ENCODE measurements at regions not wholly inside any gene's neighbourhood (a gene's known extent, or its start where the extent isn't known, plus 50 kb on each side); places are given as distances from the start of the nearest gene placed in this dataset.

- Histone ChIP-seq H3K9me3 (ENCODE audit: low read length) (no peaks in the 10 kb centered on the region), H3K9me2 (replicated peaks; ENCODE audit: low read length) (no peaks in the 10 kb centered on the region), H3K4me1 (ENCODE audit: insufficient read depth, low read length) (no peaks in the 10 kb centered on the region), H3K9ac (ENCODE audit: low read length) (no peak overlapping the region), H3K27ac (ENCODE audit: low read length) (no peak overlapping the region), H3K36me3 (ENCODE audit: low read depth, low read length) (no peaks in the 10 kb centered on the region), H3K4me3 (ENCODE audit: low read length) (no peak overlapping the region), H3K27me3 (ENCODE audit: low read length) (no peaks in the 10 kb centered on the region), H4K20me1 (ENCODE audit: low read length) (no peaks in the 10 kb centered on the region), H3K4me2 (ENCODE audit: low read length) (no peak overlapping the region), H2AFZ (ENCODE audit: low read length) (no peak overlapping the region), H3K79me2 (ENCODE audit: low read length) (no peaks in the 10 kb centered on the region), H3F3A (ENCODE audit: low read length, unreplicated experiment) (no peaks in the 10 kb centered on the region)
- ChIA-PET POLR2A (ENCODE audit: unreplicated experiment) (no interaction called here), CTCF (no interaction called here)
- intact Hi-C loops (cut with micrococcal nuclease), result no loop called here
- no TSS peak for BruUV-seq (replicated peaks)
- ATAC-seq (no peak), DNase-seq (no peak)
- TF ChIP-seq EZH2 (IDR thresholded peaks at IDR 0.05; ENCODE audit: low read length, unreplicated experiment) (no peak), EZH2phosphoT487 (IDR thresholded peaks at IDR 0.05; ENCODE audit: borderline replicate concordance, low read length) (no peak)
- TF ChIP-seq, protein P1, sequence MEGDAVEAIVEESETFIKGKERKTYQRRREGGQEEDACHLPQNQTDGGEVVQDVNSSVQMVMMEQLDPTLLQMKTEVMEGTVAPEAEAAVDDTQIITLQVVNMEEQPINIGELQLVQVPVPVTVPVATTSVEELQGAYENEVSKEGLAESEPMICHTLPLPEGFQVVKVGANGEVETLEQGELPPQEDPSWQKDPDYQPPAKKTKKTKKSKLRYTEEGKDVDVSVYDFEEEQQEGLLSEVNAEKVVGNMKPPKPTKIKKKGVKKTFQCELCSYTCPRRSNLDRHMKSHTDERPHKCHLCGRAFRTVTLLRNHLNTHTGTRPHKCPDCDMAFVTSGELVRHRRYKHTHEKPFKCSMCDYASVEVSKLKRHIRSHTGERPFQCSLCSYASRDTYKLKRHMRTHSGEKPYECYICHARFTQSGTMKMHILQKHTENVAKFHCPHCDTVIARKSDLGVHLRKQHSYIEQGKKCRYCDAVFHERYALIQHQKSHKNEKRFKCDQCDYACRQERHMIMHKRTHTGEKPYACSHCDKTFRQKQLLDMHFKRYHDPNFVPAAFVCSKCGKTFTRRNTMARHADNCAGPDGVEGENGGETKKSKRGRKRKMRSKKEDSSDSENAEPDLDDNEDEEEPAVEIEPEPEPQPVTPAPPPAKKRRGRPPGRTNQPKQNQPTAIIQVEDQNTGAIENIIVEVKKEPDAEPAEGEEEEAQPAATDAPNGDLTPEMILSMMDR (conservative IDR thresholded peaks at IDR 0.05; ENCODE audit: low read depth, low read length), result no peak
Measured at GRCh38 chr10:130757821-130758489, 553.6 kb downstream of the TCERG1L start.

DNA sequence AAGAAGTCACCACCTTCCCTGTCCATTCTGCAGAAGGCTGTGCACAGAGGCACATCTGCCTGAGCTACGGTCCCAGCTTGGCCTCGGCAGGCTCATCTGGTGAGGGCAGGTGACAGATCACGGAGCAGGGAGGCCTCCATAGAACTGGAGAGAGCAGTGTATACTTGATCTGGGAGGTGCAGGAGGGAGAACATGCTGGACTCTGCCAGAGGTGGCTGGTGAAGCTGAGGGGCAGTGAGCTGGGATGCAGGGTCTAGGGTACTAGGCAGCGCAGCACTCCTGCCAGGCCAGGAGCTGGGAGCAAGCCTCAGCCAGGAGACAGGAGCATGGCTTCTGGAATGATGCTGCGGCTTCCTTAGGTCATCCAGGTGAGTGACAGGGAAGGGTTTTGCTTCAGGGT is 553.0 kb downstream of the TCERG1L start:
- no TSS peak for BruUV-seq (replicated peaks)
- no peak overlapping the region for H3K4me2 ChIP-seq (ENCODE audit: low read length)
- ATAC-seq (no peak), DNase-seq (no peak)
- H3F3A ChIP-seq (ENCODE audit: low read length, unreplicated experiment), result no peaks in the 10 kb centered on the region
- no peak overlapping the region for H3K4me3 ChIP-seq (ENCODE audit: low read length)
- TF ChIP-seq, protein P1 (conservative IDR thresholded peaks at IDR 0.05; ENCODE audit: low read depth, low read length), result no peak
- TF ChIP-seq EZH2phosphoT487 (IDR thresholded peaks at IDR 0.05; ENCODE audit: borderline replicate concordance, low read length) (no peak), EZH2 (IDR thresholded peaks at IDR 0.05; ENCODE audit: low read length, unreplicated experiment) (no peak)
- H3K9me2 ChIP-seq (replicated peaks; ENCODE audit: low read length), result no peaks in the 10 kb centered on the region
- H3K36me3 ChIP-seq (ENCODE audit: low read depth, low read length), result no peaks in the 10 kb centered on the region
- intact Hi-C loops (cut with micrococcal nuclease), result no loop called here
- H3K4me1 ChIP-seq (ENCODE audit: insufficient read depth, low read length), result no peaks in the 10 kb centered on the region
- no peak overlapping the region for H3K27ac ChIP-seq (ENCODE audit: low read length)
- H2AFZ ChIP-seq (ENCODE audit: low read length), result no peak overlapping the region
- no peaks in the 10 kb centered on the region for H3K27me3 ChIP-seq (ENCODE audit: low read length)
- no peaks in the 10 kb centered on the region for H3K9me3 ChIP-seq (ENCODE audit: low read length)
- POLR2A ChIA-PET (ENCODE audit: unreplicated experiment), result no interaction called here
- H3K79me2 ChIP-seq (ENCODE audit: low read length), result no peaks in the 10 kb centered on the region
- CTCF ChIA-PET, result no interaction called here
- no peak overlapping the region for H3K9ac ChIP-seq (ENCODE audit: low read length)
- H4K20me1 ChIP-seq (ENCODE audit: low read length), result no peaks in the 10 kb centered on the region

DNA sequence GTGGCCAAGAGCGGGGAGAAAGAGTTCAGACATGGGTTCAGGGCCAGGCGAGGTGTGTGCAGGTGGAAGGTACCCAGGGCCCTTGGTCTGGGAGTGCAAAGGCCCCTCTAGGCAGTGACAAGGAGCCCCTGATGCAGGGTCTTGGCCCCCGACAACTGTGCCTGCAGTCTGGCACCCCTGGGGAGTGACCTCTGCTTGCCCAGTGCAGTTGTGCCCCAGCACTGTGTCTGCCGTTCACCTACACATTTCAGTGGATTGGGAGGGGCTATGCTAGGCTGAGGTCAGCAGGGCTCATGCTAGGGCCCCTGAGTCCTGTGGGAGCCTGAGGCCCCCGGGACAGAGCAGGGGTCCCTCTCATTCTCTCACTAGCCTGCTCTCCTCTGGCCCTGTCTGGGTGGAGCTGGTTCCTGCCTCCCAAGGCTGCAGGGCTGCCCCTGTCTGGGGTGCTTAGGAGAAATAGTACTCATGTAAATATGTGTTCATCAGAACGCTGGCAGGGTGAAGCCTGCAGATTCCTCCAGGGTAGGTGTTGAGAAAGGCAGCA is 550.4 kb downstream of the TCERG1L start:
- no peak for ATAC-seq

More for the DNA sequence above, 550.4 kb downstream of the TCERG1L start:
- no peak for DNase-seq
- no peaks in the 10 kb centered on the region for H3F3A ChIP-seq (ENCODE audit: low read length, unreplicated experiment)
- BruUV-seq (replicated peaks), result no TSS peak
- no peak overlapping the region for H3K4me3 ChIP-seq (ENCODE audit: low read length)
- TF ChIP-seq EZH2phosphoT487 (IDR thresholded peaks at IDR 0.05; ENCODE audit: borderline replicate concordance, low read length) (no peak), EZH2 (IDR thresholded peaks at IDR 0.05; ENCODE audit: low read length, unreplicated experiment) (no peak)
- TF ChIP-seq, protein P1 (conservative IDR thresholded peaks at IDR 0.05; ENCODE audit: low read depth, low read length), result no peak
- no peak overlapping the region for H3K27ac ChIP-seq (ENCODE audit: low read length)
- POLR2A ChIA-PET (ENCODE audit: unreplicated experiment), result no interaction called here
- H3K4me1 ChIP-seq (ENCODE audit: insufficient read depth, low read length), result no peaks in the 10 kb centered on the region
- intact Hi-C loops (cut with micrococcal nuclease), result no loop called here
- no peaks in the 10 kb centered on the region for H3K27me3 ChIP-seq (ENCODE audit: low read length)
- no peaks in the 10 kb centered on the region for H3K36me3 ChIP-seq (ENCODE audit: low read depth, low read length)
- H3K4me2 ChIP-seq (ENCODE audit: low read length), result no peak overlapping the region
- no peak overlapping the region for H3K9ac ChIP-seq (ENCODE audit: low read length)
- H3K9me2 ChIP-seq (replicated peaks; ENCODE audit: low read length), result no peaks in the 10 kb centered on the region
- no peaks in the 10 kb centered on the region for H3K9me3 ChIP-seq (ENCODE audit: low read length)
- no peaks in the 10 kb centered on the region for H4K20me1 ChIP-seq (ENCODE audit: low read length)
- H2AFZ ChIP-seq (ENCODE audit: low read length), result no peak overlapping the region
- CTCF ChIA-PET, result no interaction called here
- H3K79me2 ChIP-seq (ENCODE audit: low read length), result no peaks in the 10 kb centered on the region
